D721Med (cell line): ENCODE measurements at regions not wholly inside any gene's neighbourhood (a gene's known extent, or its start where the extent isn't known, plus 50 kb on each side); places are given as distances from the start of the nearest gene placed in this dataset.

Experiments
- DNase-seq: peaks from one replicate; pipeline ENCODE4 v3.0.0; 2011; ENCODE audit warnings: low spot score; ENCODE audit not compliant: insufficient read length
- FAIRE-seq: peaks from 2 replicates; lab custom pipeline; 2011; peaks lifted over from hg19 to GRCh38; lab: Jason Lieb, UNC
- CTCF ChIP-seq: IDR thresholded peaks from 2 replicates; pipeline ENCODE4 v1.5.1; 2012; ENCODE audit warnings: mild to moderate bottlenecking, control low read depth; ENCODE audit not compliant: insufficient read depth; ENCODE audit errors: missing control alignments

GRCh38 chr10:129364949-129365348, 102.1 kb upstream of the MGMT start:
- DNase-seq = no peak
- no peak for TF ChIP-seq CTCF
- no peak for FAIRE-seq

- DNase-seq (no peak), FAIRE-seq (no peak)
- no peak for TF ChIP-seq CTCF
Observed at GRCh38 chr10:129365767-129366402, 101.2 kb upstream of the MGMT start.

GRCh38 chr10:129366450-129366849, 100.6 kb upstream of the MGMT start:
- no peak for TF ChIP-seq CTCF
- FAIRE-seq = no peak
- no peak for DNase-seq

- TF ChIP-seq CTCF = no peak
- no peak for FAIRE-seq
- DNase-seq = no peak
Observed at GRCh38 chr10:129369566-129369965, 97.5 kb upstream of the MGMT start.

- FAIRE-seq (no peak), DNase-seq (no peak)
- TF ChIP-seq CTCF = no peak
Observed at GRCh38 chr10:129371541-129371940, 95.5 kb upstream of the MGMT start.

GRCh38 chr10:129372172-129372571, 94.9 kb upstream of the MGMT start:
- no peak for DNase-seq
- TF ChIP-seq CTCF = no peak
- no peak for FAIRE-seq

- no peak for FAIRE-seq
- TF ChIP-seq CTCF = no peak
Observed at GRCh38 chr10:129373231-129373630, 93.8 kb upstream of the MGMT start.

More at GRCh38 chr10:129373231-129373630, 93.8 kb upstream of the MGMT start:
- no peak for DNase-seq
